Suprapubic skin (tissue), 4 donors: ENCODE measurements at regions not wholly inside any gene's neighbourhood (a gene's known extent, or its start where the extent isn't known, plus 50 kb on each side); places are given as distances from the start of the nearest gene placed in this dataset.
"Not testable (repeated sequence)": the region's sequence is repeated elsewhere in the genome, so short reads cannot be mapped to it uniquely, and the experiment has no call there.

ENCODE experiments used
- CTCF ChIP-seq, 2 donors: fragments of 200-600 bp in 1 of 2; fragments of 450-650 bp in 1 of 2; sonication (generic) in 1 of 2; IDR thresholded peaks; one replicate each; pipeline ENCODE4 v1.5.1; 2016 to 2019; ENCODE audit warnings: antibody characterized with exemption in 2 of 2, mild to moderate bottlenecking in 1 of 2, moderate library complexity in 1 of 2
- EP300 ChIP-seq: sonication (generic); formaldehyde crosslinking; IDR thresholded peaks from one replicate; pipeline ENCODE4 v1.6.1; 2017; ENCODE audit warnings: antibody characterized with exemption
- POLR2A ChIP-seq, 2 donors: fragments of 450-650 bp; IDR thresholded peaks; one replicate each; pipeline ENCODE4 v1.6.1; 2017; ENCODE audit warnings: antibody characterized with exemption in 2 of 2, mild to moderate bottlenecking in 2 of 2, moderate library complexity in 2 of 2
- POLR2AphosphoS5 ChIP-seq, 3 donors: sonication (generic); formaldehyde crosslinking; IDR thresholded peaks; one replicate each; pipeline ENCODE4 v1.6.1; 2017; ENCODE audit warnings: antibody characterized with exemption in 3 of 3

GRCh38 chr6:88390998-88391397 is 224.9 kb upstream of the CNR1 start:
- TF ChIP-seq CTCF (IDR thresholded peaks at IDR 0.05); EP300; POLR2A (IDR thresholded peaks at IDR 0.05); POLR2AphosphoS5 (IDR thresholded peaks at IDR 0.05): not testable (repeated sequence)
